ENCODE measurements at regions not wholly inside any gene's neighbourhood (a gene's known extent, or its start where the extent isn't known, plus 50 kb on each side); places are given as distances from the start of the nearest gene placed in this dataset.

- TF ChIP-seq CTCF (IDR thresholded peaks at IDR 0.05; ENCODE audit: low read depth, low read length): no peak
- DNase-seq (ENCODE audit: low read depth in 2 of 2): no peak
- H3K4me3 ChIP-seq (replicated peaks in 1 of 2; ENCODE audit: low read depth in 2 of 2, low read length in 2 of 2): no peak overlapping the region
Observed at GRCh38 chr11:130615561-130615960, 167.1 kb downstream of the ADAMTS15 start.

- no peak overlapping the region for H3K4me3 ChIP-seq (replicated peaks in 1 of 2; ENCODE audit: low read depth in 2 of 2, low read length in 2 of 2)
- DNase-seq (ENCODE audit: low read depth in 2 of 2): no peak
- no peak for TF ChIP-seq CTCF (IDR thresholded peaks at IDR 0.05; ENCODE audit: low read depth, low read length)
Observed at GRCh38 chr11:130616573-130616972, 168.1 kb downstream of the ADAMTS15 start.

- no peak for DNase-seq (ENCODE audit: low read depth in 2 of 2)
- no peak overlapping the region for H3K4me3 ChIP-seq (replicated peaks in 1 of 2; ENCODE audit: low read depth in 2 of 2, low read length in 2 of 2)
- TF ChIP-seq CTCF (IDR thresholded peaks at IDR 0.05; ENCODE audit: low read depth, low read length): no peak
Observed at GRCh38 chr11:130617001-130617400, 168.6 kb downstream of the ADAMTS15 start.

- H3K4me3 ChIP-seq (replicated peaks in 1 of 2; ENCODE audit: low read depth in 2 of 2, low read length in 2 of 2): no peak overlapping the region
- no peak for DNase-seq (ENCODE audit: low read depth in 2 of 2)
- TF ChIP-seq CTCF (IDR thresholded peaks at IDR 0.05; ENCODE audit: low read depth, low read length): no peak
Observed at GRCh38 chr11:130620548-130620947, 172.1 kb downstream of the ADAMTS15 start.

GRCh38 chr11:130622141-130622542 is 173.7 kb downstream of the ADAMTS15 start:
- no peak for TF ChIP-seq CTCF (IDR thresholded peaks at IDR 0.05; ENCODE audit: low read depth, low read length)
- DNase-seq (ENCODE audit: low read depth in 2 of 2): no peak

GRCh38 chr11:130623670-130624668 is 175.5 kb downstream of the ADAMTS15 start:
- peak in 1 of 2 donors; percentile 29 for DNase-seq (ENCODE audit: low read depth in 2 of 2)
- H3K4me3 ChIP-seq (replicated peaks in 1 of 2; ENCODE audit: low read depth in 2 of 2, low read length in 2 of 2): no peak overlapping the region
- TF ChIP-seq CTCF (IDR thresholded peaks at IDR 0.05; ENCODE audit: low read depth, low read length): peak; percentile 3

More at GRCh38 chr11:130622141-130622542, 173.7 kb downstream of the ADAMTS15 start:
- no peak overlapping the region for H3K4me3 ChIP-seq (replicated peaks in 1 of 2; ENCODE audit: low read depth in 2 of 2, low read length in 2 of 2)

Measured in cardiac fibroblast (primary cell).